GM12891 (cell line): ENCODE measurements at regions not wholly inside any gene's neighbourhood (a gene's known extent, or its start where the extent isn't known, plus 50 kb on each side); places are given as distances from the start of the nearest gene placed in this dataset.

Source experiments
- POLR2A ChIP-seq: IDR thresholded peaks from 2 replicates; pipeline ENCODE4 v1.6.1; 2011; ENCODE audit warnings: low read depth, low read length, control low read depth
- POLR2AphosphoS5 ChIP-seq: IDR thresholded peaks from 2 replicates; pipeline ENCODE4 v1.6.1; 2011; ENCODE audit warnings: low read depth, low read length, control low read depth
- POU2F2 ChIP-seq: IDR thresholded peaks from 2 replicates; pipeline ENCODE4 v1.6.1; 2011; ENCODE audit warnings: low read depth, mild to moderate bottlenecking, control low read depth, low read length, moderate library complexity

- TF ChIP-seq POU2F2 (no peak), POLR2A (no peak), POLR2AphosphoS5 (no peak)
These were observed 116.7 kb upstream of the MYL2 start for GRCh38 chr12:111037047-111037446.
